ENCODE measurements at regions not wholly inside any gene's neighbourhood (a gene's known extent, or its start where the extent isn't known, plus 50 kb on each side); places are given as distances from the start of the nearest gene placed in this dataset.
"Not testable (repeated sequence)": the region's sequence is repeated elsewhere in the genome, so short reads cannot be mapped to it uniquely, and the experiment has no call there.

GRCh38 chr4:147246096-147246495 is 234.8 kb upstream of the EDNRA start:
- DNase-seq (ENCODE audit: low spot score) = no peak

- not testable (repeated sequence) for DNase-seq (ENCODE audit: low spot score)
Observed at GRCh38 chr4:147246528-147246927, 234.4 kb upstream of the EDNRA start.

- DNase-seq (ENCODE audit: low spot score) = no peak
Observed at GRCh38 chr4:147247579-147247978, 233.3 kb upstream of the EDNRA start.

GRCh38 chr4:147250062-147250461 is 230.8 kb upstream of the EDNRA start:
- DNase-seq (ENCODE audit: low spot score) = no peak

GRCh38 chr4:147255268-147255667 is 225.6 kb upstream of the EDNRA start:
- not testable (repeated sequence) for DNase-seq (ENCODE audit: low spot score)

- DNase-seq (ENCODE audit: low spot score) = not testable (repeated sequence)
Observed at GRCh38 chr4:147259271-147259670, 221.6 kb upstream of the EDNRA start.

GRCh38 chr4:147284256-147284835 is 196.6 kb upstream of the EDNRA start:
- no peak for DNase-seq (ENCODE audit: low spot score)

GRCh38 chr4:147284935-147285334 is 196.0 kb upstream of the EDNRA start:
- no peak for DNase-seq (ENCODE audit: low spot score)

GRCh38 chr4:147285751-147286150 is 195.1 kb upstream of the EDNRA start:
- no peak for DNase-seq (ENCODE audit: low spot score)

GRCh38 chr4:147286846-147287587 is 193.9 kb upstream of the EDNRA start:
- DNase-seq (ENCODE audit: low spot score) = no peak

GRCh38 chr4:147287588-147287890 is 193.4 kb upstream of the EDNRA start:
- no peak for DNase-seq (ENCODE audit: low spot score)

GRCh38 chr4:147288512-147288911 is 192.4 kb upstream of the EDNRA start:
- DNase-seq (ENCODE audit: low spot score) = no peak

- DNase-seq (ENCODE audit: low spot score) = no peak
Observed at GRCh38 chr4:147289181-147289580, 191.7 kb upstream of the EDNRA start.

GRCh38 chr4:147292604-147293313 is 188.1 kb upstream of the EDNRA start:
- DNase-seq (ENCODE audit: low spot score) = not testable (repeated sequence)

- not testable (repeated sequence) for DNase-seq (ENCODE audit: low spot score)
Observed at GRCh38 chr4:147293314-147293677, 187.6 kb upstream of the EDNRA start.

- DNase-seq (ENCODE audit: low spot score) = no peak
Observed at GRCh38 chr4:147299205-147299604, 181.7 kb upstream of the EDNRA start.

- DNase-seq (ENCODE audit: low spot score) = no peak
Observed at GRCh38 chr4:147303174-147303872, 177.6 kb upstream of the EDNRA start.

GRCh38 chr4:147303873-147304229 is 177.0 kb upstream of the EDNRA start:
- DNase-seq (ENCODE audit: low spot score) = no peak

- no peak for DNase-seq (ENCODE audit: low spot score)
Observed at GRCh38 chr4:147307896-147308674, 172.8 kb upstream of the EDNRA start.

GRCh38 chr4:147309434-147309833 is 171.5 kb upstream of the EDNRA start:
- no peak for DNase-seq (ENCODE audit: low spot score)

GRCh38 chr4:147310312-147310711 is 170.6 kb upstream of the EDNRA start:
- DNase-seq (ENCODE audit: low spot score) = no peak

- no peak for DNase-seq (ENCODE audit: low spot score)
Observed at GRCh38 chr4:147311956-147312355, 168.9 kb upstream of the EDNRA start.

Measured in CD4-positive, alpha-beta T cell treated with Interleukin-6 at 100 ng/mL for 8 hours (primary cell).